ENCODE measurements at regions not wholly inside any gene's neighbourhood (a gene's known extent, or its start where the extent isn't known, plus 50 kb on each side); places are given as distances from the start of the nearest gene placed in this dataset.
"Not testable (repeated sequence)": the region's sequence is repeated elsewhere in the genome, so short reads cannot be mapped to it uniquely, and the experiment has no call there.

- DNase-seq = no peak
These were observed 111.5 kb upstream of the SVIL start for GRCh38 chr10:29746080-29746797.

GRCh38 chr10:29740981-29741545 is 106.3 kb upstream of the SVIL start:
- no peak for DNase-seq

- no peak for DNase-seq
These were observed 103.6 kb upstream of the SVIL start for GRCh38 chr10:29738341-29738740.

DNA sequence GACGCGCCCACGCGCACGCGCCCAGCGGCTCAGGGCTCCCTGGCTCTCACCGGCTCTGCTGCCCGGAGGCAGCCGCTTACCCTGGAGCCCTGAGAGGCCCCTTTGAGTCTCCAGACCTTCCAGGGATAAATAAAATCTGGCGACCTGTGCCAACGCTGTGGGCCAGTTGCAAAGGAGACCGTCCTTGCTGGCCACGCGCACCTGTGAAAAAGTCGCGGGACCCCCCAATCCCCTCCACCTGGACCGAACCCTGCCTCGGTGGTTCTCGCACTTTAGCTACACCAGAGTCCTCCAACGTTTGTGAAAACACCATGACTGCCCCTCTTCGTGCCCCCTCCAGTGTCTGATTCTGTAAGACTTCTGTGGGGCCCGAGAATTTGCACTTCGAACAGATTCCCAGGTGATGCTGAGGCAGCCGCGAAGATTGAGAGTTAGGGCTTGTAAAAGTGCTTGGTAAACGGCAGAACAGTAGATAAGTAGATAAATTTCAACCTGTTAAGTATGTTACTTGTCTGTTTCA is 102.4 kb upstream of the SVIL start:
- no peak for DNase-seq

DNA sequence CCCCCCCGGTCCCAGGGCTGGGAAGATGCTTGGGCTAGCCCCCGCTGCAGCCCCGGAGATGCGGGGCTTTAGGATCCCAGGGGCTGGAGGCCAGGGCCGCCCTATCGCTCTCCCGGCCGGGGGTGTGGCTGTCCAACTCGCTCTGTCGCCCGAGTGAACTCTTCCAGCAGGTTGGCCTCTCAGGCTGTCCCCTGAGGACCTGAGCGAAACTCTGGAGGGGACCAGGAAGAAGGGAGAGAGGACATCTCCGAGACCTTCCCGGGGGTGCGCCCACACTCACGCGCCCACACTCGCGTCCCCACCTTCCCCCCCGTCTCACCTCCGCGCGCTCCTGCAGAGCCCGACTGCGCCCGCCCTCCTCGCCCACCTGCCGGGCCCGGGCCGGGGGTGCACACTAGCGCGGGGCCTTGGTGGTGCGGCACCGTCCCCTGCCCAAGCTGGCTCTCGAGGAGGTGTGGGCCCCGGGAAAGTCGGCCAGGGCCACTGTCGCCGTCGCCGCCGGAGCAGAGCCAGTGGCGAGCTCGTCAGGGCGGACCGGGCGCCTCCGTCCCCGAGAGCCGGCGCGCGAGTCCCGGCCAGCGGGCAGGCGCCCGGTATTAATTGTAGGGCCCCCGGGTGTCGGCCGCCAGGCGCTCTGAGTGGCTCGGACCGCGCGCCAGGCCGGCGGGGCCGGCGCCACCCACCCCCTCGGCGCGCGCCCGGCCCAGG is 101.7 kb upstream of the SVIL start:
- no peak for DNase-seq

DNA sequence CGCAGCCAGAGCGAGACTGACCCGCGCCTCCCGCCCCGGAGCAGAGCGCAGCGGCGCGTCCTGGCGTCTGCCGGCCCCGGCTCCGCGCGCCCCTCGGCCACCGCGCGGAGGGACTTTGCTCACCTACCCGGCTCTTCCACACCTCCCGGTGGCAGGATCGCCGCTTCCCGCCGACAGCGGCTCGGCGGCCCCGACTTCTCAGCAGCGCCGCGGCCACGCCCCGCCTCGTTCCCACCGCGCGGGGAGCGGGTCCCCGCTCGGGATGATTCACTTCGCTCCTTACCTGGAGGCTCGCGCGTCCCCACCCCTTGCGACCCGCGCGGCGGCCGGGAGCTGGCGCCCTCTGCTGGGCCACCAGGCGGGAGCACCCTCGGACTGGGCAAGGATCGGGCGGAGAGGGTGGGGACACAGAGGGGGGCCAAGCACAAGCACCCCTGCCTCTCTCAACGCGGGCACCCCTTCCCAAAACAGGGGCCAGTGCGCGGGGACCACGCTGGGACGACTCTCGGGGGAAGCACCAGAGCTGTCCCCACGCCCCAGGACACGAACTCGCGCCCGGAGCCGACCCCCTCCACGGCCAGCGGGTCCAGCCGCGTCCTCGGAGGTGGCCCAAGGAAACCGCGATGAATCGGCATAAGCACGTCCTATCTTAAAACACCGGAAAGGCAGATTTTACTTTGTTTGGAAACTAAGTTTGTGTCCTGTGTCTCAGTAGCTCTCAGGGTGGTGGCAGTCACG is 101.0 kb upstream of the SVIL start:
- DNase-seq = no peak

GRCh38 chr10:29734962-29735627 is 100.3 kb upstream of the SVIL start:
- peak; percentile 29 for DNase-seq

DNA sequence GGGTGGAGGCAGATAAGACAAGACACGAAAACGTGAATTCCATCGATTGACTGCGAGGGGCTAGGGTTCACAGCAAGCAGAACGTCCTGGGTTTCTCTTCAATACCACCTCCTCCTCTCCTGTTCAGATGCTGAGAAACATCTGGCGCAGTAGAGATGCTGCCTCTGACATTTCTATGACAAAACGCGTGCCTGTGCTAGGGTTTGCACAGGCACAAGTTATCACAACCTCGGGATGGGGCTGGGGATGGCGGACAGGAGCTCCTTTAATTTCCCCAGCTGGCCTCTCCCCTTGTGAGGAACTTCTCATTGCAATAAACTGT is 99.8 kb upstream of the SVIL start:
- DNase-seq = no peak

- DNase-seq = no peak
These were observed 98.6 kb upstream of the SVIL start for GRCh38 chr10:29733323-29733722.

DNA sequence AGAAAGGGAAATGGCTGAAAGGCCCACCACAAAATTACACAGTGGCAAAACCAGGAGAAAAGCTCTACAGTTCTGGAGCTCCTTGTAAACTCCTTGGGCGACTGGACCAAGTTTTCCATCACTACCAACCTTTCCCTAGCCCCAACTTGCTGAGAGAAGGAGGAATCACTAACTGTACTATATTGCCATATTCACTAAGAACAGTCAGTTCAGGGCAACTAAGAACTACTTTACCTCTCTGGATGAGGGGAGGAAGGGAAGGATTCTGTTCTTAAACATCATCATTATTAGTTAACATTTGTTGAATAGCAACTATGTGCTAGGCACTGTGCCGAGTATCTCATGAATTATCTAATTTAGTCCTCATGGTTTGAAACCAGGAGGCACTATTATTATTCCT is 98.1 kb upstream of the SVIL start:
- no peak for DNase-seq

- no peak for DNase-seq
These were observed 97.0 kb upstream of the SVIL start for GRCh38 chr10:29731760-29732159.

GRCh38 chr10:29730969-29731368 is 96.2 kb upstream of the SVIL start:
- no peak for DNase-seq

DNA sequence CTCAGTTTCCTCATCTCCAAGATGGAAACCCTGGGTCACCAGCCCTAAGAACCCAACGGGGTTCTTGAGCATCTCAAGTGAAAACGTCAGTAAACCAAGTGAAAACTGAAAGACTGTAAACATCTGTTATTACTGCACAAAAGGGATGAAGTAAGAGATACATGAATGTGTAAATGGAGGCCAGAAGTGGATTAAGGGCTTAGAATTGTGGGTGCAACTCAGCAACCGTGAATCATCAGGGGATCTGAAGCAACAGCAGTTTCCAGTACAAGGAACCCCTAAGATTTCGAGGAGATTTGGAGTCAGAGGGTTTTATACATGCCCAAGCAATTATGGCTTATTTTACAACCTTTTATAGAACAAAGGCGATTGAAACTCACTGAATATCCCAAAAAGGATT is 95.7 kb upstream of the SVIL start:
- no peak for DNase-seq

- no peak for DNase-seq
These were observed 93.8 kb upstream of the SVIL start for GRCh38 chr10:29728541-29729049.

DNA sequence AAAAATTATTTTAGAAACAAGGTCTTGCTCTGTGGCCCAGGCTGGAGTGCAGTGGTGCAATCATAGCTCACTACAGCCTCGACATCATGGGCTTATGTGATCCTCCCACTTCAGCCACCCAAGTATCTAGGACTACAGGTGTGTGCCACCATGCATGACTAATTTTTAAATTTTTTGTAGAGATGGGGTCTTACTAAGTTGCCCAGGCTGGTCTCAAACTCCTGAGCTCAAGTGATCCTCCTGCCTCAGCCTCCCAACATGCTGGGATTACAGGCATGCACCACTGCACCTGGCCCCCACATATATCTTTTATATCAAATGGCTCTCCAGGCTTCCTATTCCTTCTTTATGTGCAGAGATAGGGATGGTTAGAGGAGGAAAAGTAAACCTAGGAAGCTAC is 91.2 kb upstream of the SVIL start:
- DNase-seq = not testable (repeated sequence)

DNA sequence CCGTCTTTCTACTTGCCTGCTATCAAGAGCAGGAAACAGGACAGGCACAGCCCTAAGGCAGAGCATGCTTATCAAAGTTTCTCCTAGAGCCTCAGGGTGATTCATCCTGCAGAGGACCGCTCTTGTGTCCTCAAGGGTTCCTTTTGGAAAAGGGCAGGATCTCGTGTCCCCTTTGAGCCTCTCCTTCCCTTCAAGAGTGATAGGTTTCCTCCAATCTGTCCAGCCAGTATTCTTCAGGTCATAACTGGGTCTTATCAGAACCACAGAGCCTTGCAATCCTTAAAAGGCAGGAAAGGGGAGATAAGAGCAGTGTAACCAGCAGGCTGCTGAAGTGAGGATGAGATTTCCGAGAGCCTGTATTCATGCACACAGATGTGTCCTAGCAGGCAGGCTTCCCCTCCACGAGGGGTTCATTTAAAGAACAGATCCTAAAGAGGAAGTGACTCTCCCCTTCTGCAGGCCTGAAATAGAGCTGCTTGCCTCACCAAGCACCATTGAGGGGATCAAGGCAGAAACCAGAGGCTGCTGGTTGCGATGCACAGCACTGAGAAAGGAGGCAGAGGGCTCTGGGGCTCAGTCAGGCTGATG is 90.5 kb upstream of the SVIL start:
- no peak for DNase-seq

DNA sequence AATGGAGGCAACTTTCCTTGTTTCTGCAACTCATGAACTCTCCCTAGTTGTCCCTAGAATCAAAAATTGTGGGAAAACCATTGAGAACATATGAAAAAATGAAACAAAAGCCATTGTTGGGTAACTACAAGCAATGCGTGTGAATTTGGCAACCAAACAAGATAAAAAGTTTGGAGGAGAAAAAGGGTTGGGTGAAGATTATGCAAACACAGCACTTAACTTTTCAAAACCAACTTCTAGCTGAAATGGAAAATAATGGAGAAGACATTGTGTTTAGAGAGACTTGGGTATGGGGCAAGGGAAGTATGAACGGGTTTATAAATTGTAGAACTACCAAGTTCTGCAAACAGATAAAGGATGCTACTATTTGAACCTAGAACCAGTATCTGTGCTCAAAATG is 89.0 kb upstream of the SVIL start:
- DNase-seq = no peak

DNA sequence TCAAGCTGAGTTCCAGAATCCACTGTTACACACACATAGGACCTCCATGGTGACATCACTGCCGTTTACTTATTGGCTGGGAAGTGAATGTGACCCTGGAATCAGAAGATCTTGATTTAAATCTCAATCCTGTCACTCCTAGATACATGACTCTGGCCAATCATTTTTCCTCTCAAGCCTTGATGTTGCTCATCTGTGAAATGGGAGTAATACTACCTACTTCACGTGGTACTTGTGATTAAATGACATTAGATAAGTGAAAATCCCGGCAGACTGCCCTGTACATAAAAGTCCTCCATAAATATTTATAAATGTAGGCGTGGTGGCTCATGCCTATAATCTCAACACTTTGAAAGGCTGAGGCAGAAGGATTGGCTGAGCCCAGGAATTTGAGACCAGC is 88.0 kb upstream of the SVIL start:
- DNase-seq = no peak

- DNase-seq = no peak
These were observed 85.4 kb upstream of the SVIL start for GRCh38 chr10:29720149-29720548.

DNA sequence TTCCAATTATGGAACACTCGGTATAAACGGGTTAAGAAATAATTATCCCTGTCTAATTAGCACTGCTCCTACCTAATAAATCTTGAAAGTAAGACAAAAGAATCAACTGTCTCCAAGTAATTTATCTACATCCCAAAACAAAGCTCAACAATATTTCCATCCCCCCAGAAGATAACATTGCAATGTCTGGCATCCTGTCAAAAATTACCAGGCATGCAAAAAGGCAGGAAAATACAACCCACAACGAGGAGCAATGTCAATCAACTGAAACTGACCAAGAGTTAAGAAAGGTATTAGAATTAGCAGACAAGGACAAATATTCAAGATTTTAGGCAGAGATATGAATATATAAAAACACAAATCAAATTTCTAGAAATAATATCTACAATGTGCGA is 84.5 kb upstream of the SVIL start:
- no peak for DNase-seq

- DNase-seq = no peak
These were observed 80.5 kb upstream of the SVIL start for GRCh38 chr10:29715296-29715695.

DNA sequence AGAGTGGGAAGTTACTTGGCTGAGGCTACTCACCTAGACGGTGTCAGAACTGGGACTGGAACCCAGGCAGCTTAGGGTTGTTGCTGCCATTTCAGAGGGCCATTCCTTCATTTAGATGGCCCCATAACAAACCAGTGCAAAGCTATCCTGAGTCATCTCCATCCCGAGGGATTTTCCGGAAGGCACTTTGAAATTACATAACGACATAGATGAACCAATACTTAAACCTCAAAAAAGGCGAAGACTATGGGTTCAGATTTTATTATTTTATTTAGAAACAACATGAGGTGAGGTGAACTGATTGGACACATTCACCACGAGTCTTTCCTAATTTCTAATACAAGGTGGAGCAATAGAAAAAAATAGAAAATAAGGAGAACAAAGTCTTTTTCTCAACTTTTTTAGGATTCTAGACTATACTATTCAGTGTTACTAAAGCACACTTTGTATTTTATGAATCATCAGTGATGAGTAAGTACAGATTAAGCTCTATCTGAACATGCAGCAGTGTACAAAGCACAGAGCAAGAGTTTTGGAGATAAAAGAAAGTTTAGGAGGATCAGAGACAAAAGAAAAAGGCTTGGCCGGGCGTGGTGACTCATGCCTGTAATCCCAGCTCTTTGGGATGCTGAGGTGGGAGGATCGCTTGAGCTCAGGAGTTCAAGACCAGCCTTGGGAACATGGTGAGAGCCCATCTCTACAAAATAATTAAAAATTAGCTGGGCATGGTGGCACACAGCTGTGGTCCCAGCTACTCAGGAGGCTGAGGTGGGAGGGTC is 79.5 kb upstream of the SVIL start:
- DNase-seq = peak; percentile 52
